Erythroblast (primary cell): ENCODE measurements at regions not wholly inside any gene's neighbourhood (a gene's known extent, or its start where the extent isn't known, plus 50 kb on each side); places are given as distances from the start of the nearest gene placed in this dataset.
"Not testable (repeated sequence)": the region's sequence is repeated elsewhere in the genome, so short reads cannot be mapped to it uniquely, and the experiment has no call there.

ENCODE experiments used
- DNase-seq, 2 experiments: peaks; one replicate each; lab custom pipeline; 2025; lab: John Stamatoyannopoulos, UW
- GATA1 ChIP-seq: IDR thresholded peaks from 2 replicates; pipeline ENCODE4 v1.6.1; 2011; ENCODE audit warnings: low read depth, mild to moderate bottlenecking, control low read depth, low read length, moderate library complexity
- POLR2A ChIP-seq: IDR thresholded peaks from 2 replicates; pipeline ENCODE4 v1.6.1; 2011; ENCODE audit warnings: mild to moderate bottlenecking, low read length

DNA sequence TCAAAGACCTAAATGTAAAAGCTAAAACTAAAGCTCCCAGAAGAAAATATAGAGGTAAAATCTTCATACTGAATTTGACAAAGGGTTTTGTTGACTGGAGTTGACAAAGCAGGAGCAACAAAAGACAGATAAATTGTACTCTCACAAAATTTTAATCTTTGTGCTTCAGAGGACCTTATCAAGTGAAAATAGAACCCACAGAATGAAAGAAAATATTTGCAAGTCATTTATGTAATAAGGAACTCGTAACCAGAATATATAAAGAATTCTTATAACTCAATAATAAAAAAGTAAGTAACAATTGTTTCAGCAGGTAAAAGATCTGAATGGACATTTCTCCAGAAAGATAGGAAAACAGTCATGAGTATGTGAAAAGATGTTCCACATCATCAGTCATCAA is 62.0 kb upstream of the SRRM3 start:
- TF ChIP-seq POLR2A (no peak), GATA1 (no peak)
- DNase-seq = no peak

DNA sequence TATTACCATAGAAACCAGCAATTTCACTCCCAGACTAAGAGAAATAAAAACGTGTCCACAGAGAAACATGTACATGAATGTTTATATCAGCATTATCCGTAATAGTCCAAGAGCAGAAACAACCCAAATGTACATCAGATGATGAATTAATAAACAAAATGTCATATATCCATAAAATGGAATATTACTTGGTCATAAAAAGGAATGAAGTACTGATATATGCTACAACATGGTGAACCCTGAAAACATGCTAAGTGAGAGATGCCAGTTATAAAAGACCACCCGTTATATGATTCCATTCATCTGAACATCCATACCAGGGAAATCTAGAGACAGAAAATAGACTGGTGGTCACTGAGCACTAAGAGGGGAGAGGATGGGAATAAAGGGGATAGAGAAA is 61.4 kb upstream of the SRRM3 start:
- not testable (repeated sequence) for DNase-seq

DNA sequence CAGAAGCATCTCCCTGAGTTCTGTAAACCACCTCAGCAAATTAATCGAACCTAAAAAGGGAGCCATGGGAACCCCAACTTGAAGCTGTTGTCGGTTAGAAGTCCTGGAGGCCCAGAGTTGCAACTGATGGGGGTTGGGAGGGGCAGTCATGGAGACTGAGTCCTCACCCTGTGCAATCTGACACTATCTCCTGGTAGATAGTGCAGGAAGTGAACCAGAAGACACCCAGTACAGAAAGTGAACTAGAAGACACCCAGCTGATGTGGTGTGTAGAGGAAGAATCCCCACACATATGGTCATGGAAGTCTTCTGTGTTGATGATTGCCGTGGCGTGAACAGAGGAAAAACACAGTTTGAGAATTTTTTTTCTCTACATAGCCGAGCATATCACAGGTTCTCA is 58.8 kb upstream of the SRRM3 start:
- no peak for DNase-seq
- TF ChIP-seq GATA1 = no peak
- no peak for TF ChIP-seq POLR2A

DNA sequence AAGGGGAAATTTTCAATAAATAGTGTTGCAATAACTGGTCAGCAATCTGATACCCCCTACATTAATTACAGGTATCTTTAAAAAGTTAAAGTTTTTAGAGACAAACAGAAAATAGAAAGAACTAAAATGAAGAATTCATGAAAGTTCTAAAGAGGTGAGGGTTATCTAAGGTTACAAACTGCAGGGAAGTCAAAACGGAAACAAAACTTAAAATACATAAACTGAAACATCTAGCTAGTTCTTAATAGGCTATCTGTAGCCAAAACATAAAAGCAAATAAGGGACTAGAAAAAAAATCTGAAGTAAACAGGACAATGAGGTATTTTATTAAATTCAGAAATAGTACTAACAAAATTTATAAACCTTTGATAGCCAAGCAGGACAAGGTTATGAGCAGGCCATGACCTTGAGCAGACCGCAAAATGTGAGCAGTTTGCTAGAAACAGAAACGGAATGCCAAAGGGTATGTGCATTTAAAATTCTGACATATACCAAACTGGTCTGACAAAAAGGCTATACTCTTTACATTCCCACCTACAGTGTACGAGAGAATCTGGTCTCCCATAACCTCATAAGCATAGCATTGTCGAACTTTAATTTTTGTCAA is 56.9 kb upstream of the SRRM3 start:
- DNase-seq = not testable (repeated sequence)

DNA sequence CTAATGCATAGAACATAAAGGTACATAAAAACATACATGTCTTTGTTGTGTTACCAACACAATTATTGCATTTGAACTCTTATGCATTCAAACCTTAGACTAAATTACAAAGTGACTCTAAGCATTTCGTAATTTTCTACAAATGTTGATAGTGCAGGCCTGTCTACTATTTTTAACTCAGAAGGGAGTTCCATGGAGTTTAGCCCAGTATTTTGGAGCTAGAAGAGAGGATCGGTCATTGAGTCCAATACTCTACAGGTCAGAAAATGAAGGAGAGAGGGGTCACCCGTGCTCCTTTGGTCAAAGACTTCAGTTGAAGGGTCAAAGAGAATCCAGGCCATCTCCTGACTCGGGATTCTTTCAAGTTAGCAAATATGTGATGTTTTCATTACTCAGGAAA is 55.3 kb upstream of the SRRM3 start:
- DNase-seq = no peak
- TF ChIP-seq GATA1 = no peak

DNA sequence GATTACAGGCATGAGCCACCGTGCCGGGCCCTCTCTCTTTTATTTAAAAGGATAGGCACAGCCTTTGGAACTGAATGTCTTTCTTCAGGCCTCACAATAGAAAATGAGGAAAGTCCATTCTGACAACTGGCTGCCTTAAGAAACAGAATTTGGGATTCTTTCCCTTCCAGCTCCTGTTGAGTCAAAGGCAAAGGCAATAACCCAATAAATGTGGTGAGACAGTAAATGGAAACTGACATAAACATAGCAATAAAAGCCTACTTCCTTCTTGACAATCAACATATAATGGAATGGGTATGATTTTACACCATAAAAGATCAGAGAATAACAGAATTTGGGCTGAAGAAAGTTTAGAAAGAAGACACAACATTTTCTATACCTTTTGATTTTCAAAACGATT is 52.7 kb upstream of the SRRM3 start:
- DNase-seq = not testable (repeated sequence)

DNA sequence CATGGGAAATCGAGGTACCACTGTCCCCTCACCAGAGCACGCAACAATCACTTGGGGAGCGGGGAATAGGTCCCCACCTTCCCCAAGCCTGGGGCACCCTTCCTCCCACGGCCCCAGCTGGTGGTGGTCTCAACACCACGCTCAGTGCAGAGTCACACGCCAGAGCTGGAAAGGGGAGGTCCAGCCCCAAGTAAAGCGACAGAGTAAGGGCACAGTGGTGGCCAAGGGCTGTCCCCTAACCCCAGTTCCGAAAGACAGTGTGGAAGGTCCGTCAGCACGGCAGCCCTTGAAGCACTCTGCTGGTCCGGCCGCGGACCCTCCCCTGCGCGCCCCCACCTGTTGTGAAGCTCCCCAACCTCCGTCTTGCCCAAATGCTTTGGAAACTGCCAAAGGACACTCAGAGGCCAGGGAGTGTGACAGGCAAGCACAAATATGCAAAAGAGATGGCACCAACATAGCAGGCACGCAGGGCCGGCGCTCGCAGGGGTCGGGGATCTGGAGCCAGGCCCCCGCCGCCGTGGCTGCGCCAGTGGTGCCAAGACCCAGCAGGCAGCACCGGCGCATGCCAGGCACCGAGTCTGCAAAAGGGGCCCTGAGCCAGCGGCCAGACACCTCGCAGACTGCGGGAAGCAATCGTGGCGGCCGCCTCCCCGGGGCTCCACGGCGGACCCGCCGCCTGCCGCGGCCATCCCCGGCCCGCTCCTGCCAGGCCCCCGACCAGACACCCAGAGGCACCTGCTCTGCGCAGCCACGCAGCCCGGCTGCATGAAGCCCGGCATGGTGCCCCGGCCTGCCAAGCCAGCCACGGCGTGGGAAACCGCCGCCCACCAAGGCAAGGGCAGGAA is 51.6 kb upstream of the SRRM3 start:
- DNase-seq = no peak
- TF ChIP-seq GATA1 = no peak
- no peak for TF ChIP-seq POLR2A
